Heart left ventricle (tissue), 16 donors: ENCODE measurements at regions not wholly inside any gene's neighbourhood (a gene's known extent, or its start where the extent isn't known, plus 50 kb on each side); places are given as distances from the start of the nearest gene placed in this dataset.
A peak's percentile ranks its signal among the peaks of the same experiment; 100 is the strongest.
"Not testable (repeated sequence)": the region's sequence is repeated elsewhere in the genome, so short reads cannot be mapped to it uniquely, and the experiment has no call there.

Experiments
- ATAC-seq, 4 donors: fragments of 200-7000 bp; cut with Tn5 transposase; one replicate each; pipeline ENCODE4 v1.9.1; 2020 to 2022; ENCODE audit warnings: moderate library complexity in 4 of 4, mild to moderate bottlenecking in 3 of 4, moderate number of reproducible peaks in 1 of 4
- DNase-seq, 5 donors: peaks; one replicate each; pipeline ENCODE4 v3.0.0-alpha.2; 2020
- H3K27ac ChIP-seq, 12 donors: fragments of 200-600 bp; sonication (generic) in 4 of 12; one replicate each; pipeline versions ENCODE4 v1.5.0 to v1.8.0; 2016 to 2022; ENCODE audit warnings: mild to moderate bottlenecking in 2 of 12
- H3K27me3 ChIP-seq, 9 donors: fragments of 200-600 bp; sonication (generic) in 2 of 9; one replicate each; pipeline versions ENCODE4 v1.5.1 to v1.8.0; 2016 to 2022; ENCODE audit warnings: mild to moderate bottlenecking in 3 of 9
- H3K36me3 ChIP-seq, 9 donors: fragments of 200-600 bp; sonication (generic) in 2 of 9; one replicate each; pipeline versions ENCODE4 v1.5.0 to v1.8.0; 2018 to 2022; ENCODE audit warnings: mild to moderate bottlenecking in 2 of 9
- H3K4me1 ChIP-seq, 12 donors: fragments of 200-600 bp; sonication (generic) in 4 of 12; one replicate each; pipeline versions ENCODE4 v1.5.0 to v1.8.0; 2016 to 2022; ENCODE audit warnings: mild to moderate bottlenecking in 3 of 12
- H3K4me3 ChIP-seq, 12 donors: fragments of 200-600 bp; sonication (generic) in 4 of 12; one replicate each; pipeline versions ENCODE4 v1.5.0 to v1.8.0; 2017 to 2022; ENCODE audit warnings: mild to moderate bottlenecking in 9 of 12, moderate library complexity in 4 of 12
- H3K9me3 ChIP-seq, 12 donors: fragments of 200-600 bp; sonication (generic) in 4 of 12; one replicate each; pipeline versions ENCODE4 v1.5.0 to v1.8.0; 2016 to 2022; ENCODE audit warnings: mild to moderate bottlenecking in 1 of 12
- POLR2A ChIP-seq, 2 donors: fragments of 450-650 bp; IDR thresholded peaks; one replicate each; pipeline ENCODE4 v1.6.1; 2017; ENCODE audit warnings: antibody characterized with exemption in 2 of 2, mild to moderate bottlenecking in 2 of 2, moderate library complexity in 2 of 2
- WGBS, 4 donors: extraction: QIAGEN DNeasy Blood & Tissue Kit in 2 of 4; methylation state at CpG; one replicate each; pipeline versions ENCODE4 v1.1.5 to v1.1.7; 2013 to 2018; 5-methylcytosine and 5-hydroxymethylcytosine counted together
- intact Hi-C, 10 donors: fragments of 100-400 bp; cut with DNase I; formaldehyde crosslinking; loops; one replicate each; pipeline versions ENCODE4 v1.11.1 to v1.14.2; 2022
- TF ChIP-seq, protein P1 (sequence below), 12 donors: fragments of 200-600 bp; sonication (generic) in 4 of 12; IDR thresholded peaks; one replicate each; pipeline versions ENCODE4 v1.5.0 to v1.8.0; 2018 to 2022; ENCODE audit warnings: antibody characterized with exemption in 12 of 12, mild to moderate bottlenecking in 5 of 12
- donor health status: ischemic (EF 13 %, LVEDD 7.1; RV severe dilation, severe dysfunction).
- donor health status: healthy with polysubstance abuse.
- donor health status: DM: no; HTN: yes; CAD: no.
- donor health status: DM: no; HTN: no; CAD: no.
- donor health status: ischemic (EF 25% LVEDD 6.9; RV normal size, moderate dysfunction).
- donor health status: ischemic (EF 25% LVEDD 5.7; RV mildly dilated, moderate dysfunction).
- donor health status: healthy.
- donor health status: DM: yes; HTN: yes; CAD: no.
- donor health status: ischemic (EF 35%, LVEDD 5.7; RV mildly dilated, moderate dysfunction).
- donor health status: nonischemic (EF 11% LVEDD 7.7; RV severe dilation, severe dysfunction).
- donor health status: DM: yes; HTN: yes; CAD: no.
- donor health status: PGD.
- donor health status: ischemic (EF 29% LVEDD 5.4; RV normal size, mild dysfunction).
- donor health status: nonischemic (EF 23%, LVEDD 6.1; RV moderate dilation, normal function).

DNA sequence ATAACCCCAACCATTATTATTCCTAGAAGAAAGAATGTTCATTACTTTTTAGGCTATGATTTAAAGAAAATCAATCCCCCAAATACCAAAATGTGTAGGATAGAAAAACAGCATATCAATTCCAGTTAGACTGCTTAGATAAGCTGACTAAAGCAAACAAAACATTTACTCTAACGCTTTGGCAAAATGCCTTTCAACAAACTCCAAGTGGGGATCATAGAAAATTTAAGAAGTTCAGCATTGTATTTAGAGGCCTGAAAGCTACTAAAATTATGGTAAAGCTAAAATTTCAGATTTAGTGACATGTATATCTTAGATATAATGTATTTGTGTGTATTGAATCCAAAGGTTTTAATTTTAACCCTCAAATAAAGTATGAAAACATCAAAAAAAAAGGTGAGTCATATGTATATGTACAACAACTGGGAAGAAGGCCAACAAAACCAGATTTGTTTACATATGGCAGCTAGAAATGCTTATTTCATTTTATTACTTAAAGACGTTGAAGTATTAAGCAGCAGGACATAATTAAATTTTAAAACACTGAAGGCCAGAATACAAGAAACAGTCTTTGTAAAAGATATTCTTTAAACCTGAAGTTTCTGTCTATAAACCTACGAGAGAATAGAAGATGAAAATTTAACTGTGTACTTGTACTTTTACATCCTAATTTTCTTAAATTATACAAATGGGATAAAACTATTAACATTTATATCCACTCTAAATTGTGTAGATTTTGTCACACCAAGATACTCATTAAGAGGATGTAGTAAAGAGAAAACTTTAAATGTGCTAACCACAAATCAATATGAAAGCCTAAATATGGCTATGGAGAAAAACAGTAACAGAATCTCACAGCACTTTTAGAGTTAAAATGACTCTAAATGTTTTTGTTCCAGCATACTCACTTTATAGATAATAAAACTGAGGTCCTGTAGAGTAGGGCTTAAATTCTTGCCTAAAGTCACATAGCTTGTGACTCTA lies 71.4 kb downstream of the SLC41A2 start:
- WGBS, 4 donors = 70 to 77% (median 74%) methylated on average over 3 of the region's 3 CpGs
- DNase-seq (no peak), ATAC-seq (no peak)
- H3K27me3 ChIP-seq = no peaks in the 10 kb centered on the region
- no peaks in the 10 kb centered on the region for H3K9me3 ChIP-seq
- H3K4me1 ChIP-seq = no peaks in the 10 kb centered on the region
- TF ChIP-seq POLR2A (IDR thresholded peaks at IDR 0.05) = no peak
- no peaks in the 10 kb centered on the region for H3K36me3 ChIP-seq
- intact Hi-C loops = no loop called here
- H3K27ac ChIP-seq = no peak overlapping the region
- H3K4me3 ChIP-seq = no peak overlapping the region

DNA sequence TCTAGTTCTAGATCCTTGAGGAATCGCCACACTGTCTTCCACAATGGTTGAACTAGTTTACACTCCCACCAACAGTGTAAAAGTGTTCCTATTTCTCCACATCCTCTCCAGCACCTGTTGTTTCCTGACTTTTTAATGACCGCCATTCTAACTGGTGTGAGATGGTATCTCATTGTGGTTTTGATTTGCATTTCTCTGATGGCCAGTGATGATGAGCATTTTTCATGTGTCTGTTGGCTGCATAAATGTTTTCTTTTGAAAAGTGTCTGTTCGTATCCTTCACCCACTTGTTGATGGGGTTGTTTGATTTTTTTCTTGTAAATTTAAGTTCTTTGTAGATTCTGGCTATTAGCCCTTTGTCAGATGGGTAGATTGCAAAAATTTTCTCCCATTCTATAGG lies 79.2 kb downstream of the SLC41A2 start:
- H3K9me3 ChIP-seq, H3K27me3 ChIP-seq, H3K4me1 ChIP-seq, H3K36me3 ChIP-seq, H3K4me3 ChIP-seq, ATAC-seq, DNase-seq, H3K27ac ChIP-seq: not testable (repeated sequence)
- WGBS, 4 donors = 87 to 97% (median 94%) methylated on average over 2 to 3 of the region's 3 CpGs
- intact Hi-C loops = loop anchor here in 7 of 10 donors (5.0 to 10.0 kb wide), 6 partner anchors 173 to 677 kb away; partner anchors contain the start of genes CHST11 (in 1 of the 7) and TXNRD1 (in 1 of the 7)

DNA sequence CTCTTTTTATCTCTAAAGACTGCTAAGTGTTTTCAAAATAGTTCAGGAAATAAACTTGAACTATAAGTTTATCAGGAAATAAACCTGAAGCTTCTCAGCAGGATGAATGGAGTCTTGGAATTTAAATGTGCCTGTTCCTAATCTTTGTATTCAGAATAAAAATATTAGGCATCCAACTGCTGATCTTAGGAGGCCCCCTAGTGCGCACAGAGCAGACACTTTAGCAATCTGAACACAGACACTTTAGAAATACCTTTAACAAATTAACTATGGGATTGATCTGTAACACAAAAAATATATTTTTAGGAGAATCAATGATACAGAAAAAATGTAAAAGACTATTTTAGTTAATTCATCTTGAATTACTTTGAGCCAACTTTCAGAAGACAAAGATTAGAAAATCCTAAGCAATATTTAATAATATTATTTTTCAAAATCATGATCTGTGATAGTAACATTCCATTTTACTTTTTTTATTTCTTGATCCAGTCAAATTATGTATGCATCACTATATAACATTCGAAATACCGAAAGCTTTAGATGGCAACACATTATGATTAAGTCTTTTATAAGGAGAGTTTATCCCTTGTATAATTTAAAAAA lies 80.9 kb downstream of the SLC41A2 start:
- peak in 3 of 5 donors; percentile 27 to 55 (median 33) for DNase-seq
- Histone ChIP-seq H3K36me3 (no peaks in the 10 kb centered on the region), H3K27me3 (no peaks in the 10 kb centered on the region), H3K27ac (no peak overlapping the region), H3K4me3 (no peak overlapping the region), H3K9me3 (peaks cover 0 to 3% (median 0%) of the 10 kb centered on the region in 12 donors), H3K4me1 (peaks cover 0 to 3% (median 0%) of the 10 kb centered on the region in 12 donors)
- peak in 3 of 4 donors; percentile 67 to 77 (median 76) for ATAC-seq
- WGBS, 4 donors = 25 to 69% (median 55%) methylated on average over 3 of the region's 3 CpGs
- TF ChIP-seq, protein P1, sequence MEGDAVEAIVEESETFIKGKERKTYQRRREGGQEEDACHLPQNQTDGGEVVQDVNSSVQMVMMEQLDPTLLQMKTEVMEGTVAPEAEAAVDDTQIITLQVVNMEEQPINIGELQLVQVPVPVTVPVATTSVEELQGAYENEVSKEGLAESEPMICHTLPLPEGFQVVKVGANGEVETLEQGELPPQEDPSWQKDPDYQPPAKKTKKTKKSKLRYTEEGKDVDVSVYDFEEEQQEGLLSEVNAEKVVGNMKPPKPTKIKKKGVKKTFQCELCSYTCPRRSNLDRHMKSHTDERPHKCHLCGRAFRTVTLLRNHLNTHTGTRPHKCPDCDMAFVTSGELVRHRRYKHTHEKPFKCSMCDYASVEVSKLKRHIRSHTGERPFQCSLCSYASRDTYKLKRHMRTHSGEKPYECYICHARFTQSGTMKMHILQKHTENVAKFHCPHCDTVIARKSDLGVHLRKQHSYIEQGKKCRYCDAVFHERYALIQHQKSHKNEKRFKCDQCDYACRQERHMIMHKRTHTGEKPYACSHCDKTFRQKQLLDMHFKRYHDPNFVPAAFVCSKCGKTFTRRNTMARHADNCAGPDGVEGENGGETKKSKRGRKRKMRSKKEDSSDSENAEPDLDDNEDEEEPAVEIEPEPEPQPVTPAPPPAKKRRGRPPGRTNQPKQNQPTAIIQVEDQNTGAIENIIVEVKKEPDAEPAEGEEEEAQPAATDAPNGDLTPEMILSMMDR (IDR thresholded peaks at IDR 0.05) = peak; percentile 37 to 85 (median 76)
- no peak for TF ChIP-seq POLR2A (IDR thresholded peaks at IDR 0.05)
- intact Hi-C loops = loop anchor here (1.0 to 10.0 kb wide), 10 partner anchors 175 to 675 kb away; partner anchors contain the start of genes CHST11 (in 1 of the 10) and TXNRD1 (in 1 of the 10)

DNA sequence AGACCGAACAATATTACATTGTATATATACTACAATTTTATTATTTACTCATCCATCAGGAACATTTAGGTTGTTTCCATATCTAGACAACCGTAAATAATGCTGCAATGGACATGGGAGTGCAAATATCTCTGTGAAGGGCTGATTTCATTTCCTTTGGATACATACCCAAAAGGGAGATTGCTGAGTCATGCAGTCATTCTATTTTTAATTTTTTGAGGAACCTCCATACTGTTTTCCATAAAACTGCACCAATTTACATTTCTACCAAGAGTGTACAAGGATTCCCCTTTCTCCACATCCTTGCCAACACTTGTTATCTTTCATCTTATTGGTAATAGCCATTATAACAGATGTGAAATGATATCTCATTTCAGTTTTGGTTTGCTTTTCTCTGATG lies 84.7 kb downstream of the SLC41A2 start:
- H3K27me3 ChIP-seq = no peaks in the 10 kb centered on the region
- DNase-seq (no peak), ATAC-seq (no peak)
- no peak overlapping the region for H3K4me3 ChIP-seq
- TF ChIP-seq, protein P1 (IDR thresholded peaks at IDR 0.05) = no peak
- TF ChIP-seq POLR2A (IDR thresholded peaks at IDR 0.05) = no peak
- H3K27ac ChIP-seq = no peak overlapping the region
- H3K36me3 ChIP-seq = no peaks in the 10 kb centered on the region
- 74 to 81% (median 76%) methylated on average over 2 of the region's 2 CpGs for WGBS, 4 donors
- H3K4me1 ChIP-seq = peaks cover 0 to 3% (median 0%) of the 10 kb centered on the region in 12 donors
- peaks cover 0 to 3% (median 0%) of the 10 kb centered on the region in 12 donors for H3K9me3 ChIP-seq
- intact Hi-C loops = loop anchor here in 3 of 10 donors (10.0 kb wide), 2 partner anchors 659 to 669 kb away; partner anchors contain the start of gene TXNRD1 (in 1 of the 3)

DNA sequence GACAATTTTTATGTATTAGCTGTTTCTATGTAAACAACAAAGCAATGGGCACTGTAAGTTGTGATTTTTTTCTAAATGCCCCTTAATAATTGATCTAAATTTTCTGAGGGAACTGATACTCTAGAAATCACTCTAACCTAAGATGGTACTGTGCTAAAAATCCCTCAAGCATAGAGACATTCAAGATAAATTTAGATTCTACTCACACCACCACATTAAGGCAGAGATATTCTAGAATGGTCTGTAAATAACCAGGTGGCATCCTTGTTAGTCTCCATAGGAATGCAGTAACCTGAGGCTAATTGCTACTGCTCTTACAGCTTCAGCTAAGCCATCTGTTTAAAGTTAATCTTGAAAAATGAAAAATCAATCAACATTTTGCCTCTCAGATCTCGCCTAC lies 87.3 kb downstream of the SLC41A2 start:
- intact Hi-C loops = loop anchor here in 3 of 10 donors (10.0 kb wide), 2 partner anchors 656 to 666 kb away; partner anchors contain the start of gene TXNRD1 (in 1 of the 3)
- WGBS, 4 donors = 80 to 91% (median 85%) methylated on average over 1 of the region's 1 CpG
- Histone ChIP-seq H3K4me1 (peaks cover 0 to 7% (median 0%) of the 10 kb centered on the region in 12 donors), H3K27ac (no peak overlapping the region), H3K27me3 (no peaks in the 10 kb centered on the region), H3K4me3 (no peak overlapping the region), H3K9me3 (peaks cover 0 to 3% (median 0%) of the 10 kb centered on the region in 12 donors), H3K36me3 (no peaks in the 10 kb centered on the region)
- no peak for TF ChIP-seq POLR2A (IDR thresholded peaks at IDR 0.05)
- DNase-seq (no peak), ATAC-seq (no peak)
